HL-60/S4 treated with retinoic acid at 250 ng/mL for 4 days and 3 days (cell line): ENCODE measurements at regions not wholly inside any gene's neighbourhood (a gene's known extent, or its start where the extent isn't known, plus 50 kb on each side); places are given as distances from the start of the nearest gene placed in this dataset.

ENCODE experiments used
- in situ Hi-C: fragments of 300-500 bp; cut with MboI; formaldehyde crosslinking; loops from 2 replicates; pipeline ENCODE4 v1.7.0; 2022; ENCODE audit warnings: low sequenced_read_pairs

GRCh38 chr10:29057822-29058331 is 231.0 kb upstream of the LYZL1 start:
- in situ Hi-C loops = no loop called here

- in situ Hi-C loops = no loop called here
These were observed 224.8 kb upstream of the LYZL1 start for GRCh38 chr10:29063806-29064644.

GRCh38 chr10:29064680-29065079 is 224.2 kb upstream of the LYZL1 start:
- in situ Hi-C loops = no loop called here

GRCh38 chr10:29067161-29067560 is 221.7 kb upstream of the LYZL1 start:
- in situ Hi-C loops = no loop called here

- in situ Hi-C loops = no loop called here
These were observed 221.2 kb upstream of the LYZL1 start for GRCh38 chr10:29067628-29068027.

GRCh38 chr10:29068302-29068701 is 220.6 kb upstream of the LYZL1 start:
- in situ Hi-C loops = no loop called here

GRCh38 chr10:29068966-29069365 is 219.9 kb upstream of the LYZL1 start:
- in situ Hi-C loops = no loop called here

- in situ Hi-C loops = no loop called here
These were observed 218.9 kb upstream of the LYZL1 start for GRCh38 chr10:29069941-29070340.

GRCh38 chr10:29078919-29079318 is 210.0 kb upstream of the LYZL1 start:
- in situ Hi-C loops = no loop called here

GRCh38 chr10:29081231-29081630 is 207.6 kb upstream of the LYZL1 start:
- in situ Hi-C loops = no loop called here

GRCh38 chr10:29081951-29082685 is 206.8 kb upstream of the LYZL1 start:
- in situ Hi-C loops = no loop called here

- in situ Hi-C loops = no loop called here
These were observed 205.8 kb upstream of the LYZL1 start for GRCh38 chr10:29083096-29083495.

- in situ Hi-C loops = no loop called here
These were observed 204.1 kb upstream of the LYZL1 start for GRCh38 chr10:29084681-29085307.

- in situ Hi-C loops = no loop called here
These were observed 199.8 kb upstream of the LYZL1 start for GRCh38 chr10:29089091-29089490.

- in situ Hi-C loops = no loop called here
These were observed 192.5 kb upstream of the LYZL1 start for GRCh38 chr10:29096303-29096824.

- in situ Hi-C loops = no loop called here
These were observed 190.4 kb upstream of the LYZL1 start for GRCh38 chr10:29098423-29098822.

GRCh38 chr10:29099001-29099400 is 189.9 kb upstream of the LYZL1 start:
- in situ Hi-C loops = no loop called here

- in situ Hi-C loops = no loop called here
These were observed 189.5 kb upstream of the LYZL1 start for GRCh38 chr10:29099415-29099814.

- in situ Hi-C loops = no loop called here
These were observed 188.4 kb upstream of the LYZL1 start for GRCh38 chr10:29100505-29100904.

GRCh38 chr10:29102233-29102632 is 186.6 kb upstream of the LYZL1 start:
- in situ Hi-C loops = no loop called here

- in situ Hi-C loops = no loop called here
These were observed 186.2 kb upstream of the LYZL1 start for GRCh38 chr10:29102636-29103035.
